HCT116 (cell line): ENCODE measurements at regions not wholly inside any gene's neighbourhood (a gene's known extent, or its start where the extent isn't known, plus 50 kb on each side); places are given as distances from the start of the nearest gene placed in this dataset.
"Not testable (repeated sequence)": the region's sequence is repeated elsewhere in the genome, so short reads cannot be mapped to it uniquely, and the experiment has no call there.

Experiments used
- ATAC-seq: fragments of 200-7000 bp; cut with Tn5 transposase; 2 replicates; pipeline ENCODE4 v1.9.1; 2020; ENCODE audit warnings: mild to moderate bottlenecking, moderate library complexity
- BruUV-seq: library from RNA; stranded (reverse); fragments of 400-500 nt; replicated peaks from 2 replicates; lab custom pipeline; 2021; lab: Mats Ljungman, UMichigan
- CTCF ChIA-PET: fragments of 300-600 bp; sonication (Branson Sonifier 250); formaldehyde crosslinking; loops from one replicate; lab custom pipeline; 2021; ENCODE audit warnings: antibody characterized with exemption; lab: Charles Lee
- POLR2A ChIA-PET: fragments of 300-600, 350-600 bp; sonication (Branson Sonifier 250); formaldehyde crosslinking; loops from one replicate; lab custom pipeline; 2021; ENCODE audit warnings: antibody characterized with exemption; lab: Charles Lee
- RAD21 ChIA-PET, 2 experiments: fragments of 300-600 bp; sonication (Branson Sonifier 250); formaldehyde crosslinking; loops; one replicate each; lab custom pipeline; 2023; ENCODE audit warnings: low total read pairs in 2 of 2; ENCODE audit not compliant: uncharacterized antibody in 2 of 2, unreplicated experiment in 2 of 2, low non-redundant PET in 1 of 2; lab: Charles Lee
- DNase-seq: peaks from one replicate; pipeline ENCODE4 v3.0.0-alpha.2; 2010; ENCODE audit warnings: low read depth, low spot score
- H2AFZ ChIP-seq: fragments of 200-600 bp; shearing (Covaris generic), sonication (generic); 2 replicates; pipeline ENCODE4 v1.6.1; 2017; ENCODE audit warnings: low read depth, mixed run types, mixed read lengths, antibody characterized with exemption, low read length; ENCODE audit not compliant: poor library complexity, severe bottlenecking
- H3K27ac ChIP-seq: 2 replicates; pipeline ENCODE4 v1.5.1; 2012; ENCODE audit warnings: low read depth, low read length
- H3K27me3 ChIP-seq: fragments of 200-600 bp; sonication (generic); 2 replicates; pipeline ENCODE4 v1.6.1; 2016; ENCODE audit warnings: mixed run types, low read length, mixed read lengths; ENCODE audit not compliant: insufficient read depth
- H3K36me3 ChIP-seq, 2 experiments: fragments of 200-500 bp in 1 of 2; fragments of 200-600 bp in 1 of 2; sonication (Bioruptor generic) in 1 of 2; sonication (generic) in 1 of 2; 2 replicates each; pipeline versions ENCODE4 v1.5.1 to v1.6.1; 2014 to 2016; ENCODE audit warnings: low read length in 2 of 2, inconsistent platforms in 1 of 2, mixed read lengths in 1 of 2, mixed run types in 1 of 2; ENCODE audit not compliant: insufficient read depth in 2 of 2, control insufficient read depth in 1 of 2
- H3K4me1 ChIP-seq, 2 experiments: fragments of 200-600 bp in 1 of 2; sonication (generic) in 1 of 2; 2 replicates each; pipeline versions ENCODE4 v1.5.1 to v1.6.1; 2012 to 2017; ENCODE audit warnings: low read length in 2 of 2, inconsistent platforms in 1 of 2, mild to moderate bottlenecking in 1 of 2, mixed read lengths in 1 of 2, mixed run types in 1 of 2, moderate library complexity in 1 of 2; ENCODE audit not compliant: insufficient read depth in 2 of 2, control insufficient read depth in 1 of 2
- H3K4me2 ChIP-seq: fragments of 200-600 bp; sonication (generic); 2 replicates; pipeline ENCODE4 v1.6.1; 2017; ENCODE audit warnings: mixed run types, low read length, mixed read lengths
- H3K4me3 ChIP-seq, 2 experiments: fragments of 200-600 bp in 1 of 2; sonication (generic) in 1 of 2; replicated peaks in 1 of 2; 2 replicates each; pipeline ENCODE4 v1.5.1; 2011 to 2016; ENCODE audit warnings: low read length in 2 of 2, control low read depth in 1 of 2, low read depth in 1 of 2, mild to moderate bottlenecking in 1 of 2, mixed read lengths in 1 of 2, mixed run types in 1 of 2
- H3K79me2 ChIP-seq: fragments of 200-600 bp; sonication (generic); 2 replicates; pipeline ENCODE4 v1.6.1; 2017; ENCODE audit warnings: mild to moderate bottlenecking, mixed run types, low read length, moderate library complexity, mixed read lengths; ENCODE audit not compliant: insufficient read depth
- H3K9ac ChIP-seq: fragments of 200-600 bp; sonication (generic); 2 replicates; pipeline ENCODE4 v1.6.1; 2016; ENCODE audit warnings: low read length, mixed read lengths
- H3K9me2 ChIP-seq: fragments of 200-600 bp; sonication (generic), shearing (Covaris generic); 2 replicates; pipeline ENCODE4 v1.6.1; 2017; ENCODE audit warnings: mixed run types, mild to moderate bottlenecking, moderate library complexity; ENCODE audit not compliant: insufficient read depth
- H3K9me3 ChIP-seq, 2 experiments: fragments of 200-500 bp in 1 of 2; fragments of 200-600 bp in 1 of 2; sonication (Bioruptor generic) in 1 of 2; sonication (generic) in 1 of 2; 2 replicates each; pipeline ENCODE4 v1.6.1; 2014 to 2017; ENCODE audit warnings: low read length in 2 of 2, mixed read lengths in 2 of 2, inconsistent platforms in 1 of 2, low read depth in 1 of 2, mild to moderate bottlenecking in 1 of 2, mixed run types in 1 of 2, moderate library complexity in 1 of 2; ENCODE audit not compliant: control insufficient read depth in 1 of 2, insufficient read depth in 1 of 2
- H4K20me1 ChIP-seq: fragments of 200-600 bp; sonication (generic), shearing (Covaris generic); 2 replicates; pipeline ENCODE4 v1.6.1; 2017; ENCODE audit warnings: mixed run types, mild to moderate bottlenecking, moderate library complexity; ENCODE audit not compliant: insufficient read depth
- EGR1 ChIP-seq: IDR thresholded peaks from 2 replicates; pipeline ENCODE4 v1.6.1; 2012; ENCODE audit warnings: low read depth
- ELF1 ChIP-seq: IDR thresholded peaks from 2 replicates; pipeline ENCODE4 v1.6.1; 2012; ENCODE audit warnings: low read depth, borderline replicate concordance
- EZH2 ChIP-seq: fragments of 200-600 bp; sonication (generic); IDR thresholded peaks from 2 replicates; pipeline ENCODE4 v1.6.1; 2017; ENCODE audit warnings: antibody characterized with exemption, mixed run types
- EZH2phosphoT487 ChIP-seq: fragments of 200-600 bp; IDR thresholded peaks from 2 replicates; pipeline ENCODE4 v1.6.1; 2018; ENCODE audit warnings: antibody characterized with exemption, borderline replicate concordance
- FOSL1 ChIP-seq: IDR thresholded peaks from 2 replicates; pipeline ENCODE4 v1.6.1; 2012; ENCODE audit warnings: low read depth
- RAD21 ChIP-seq: IDR thresholded peaks from 2 replicates; pipeline ENCODE4 v1.6.1; 2012; ENCODE audit warnings: low read depth, mild to moderate bottlenecking
- REST ChIP-seq: IDR thresholded peaks from 2 replicates; pipeline ENCODE4 v1.6.1; 2012; ENCODE audit warnings: low read depth
- SIN3A ChIP-seq: IDR thresholded peaks from 2 replicates; pipeline ENCODE4 v1.6.1; 2012; ENCODE audit warnings: low read depth
- SRF ChIP-seq: IDR thresholded peaks from 2 replicates; pipeline ENCODE4 v1.6.1; 2012; ENCODE audit warnings: low read depth
- YY1 ChIP-seq: IDR thresholded peaks from 2 replicates; pipeline ENCODE4 v1.6.1; 2011; ENCODE audit warnings: low read length, low read depth, moderate library complexity, mild to moderate bottlenecking; ENCODE audit not compliant: insufficient replicate concordance; ENCODE audit errors: extremely low read depth
- ZBTB33 ChIP-seq: IDR thresholded peaks from 2 replicates; pipeline ENCODE4 v1.6.1; 2011; ENCODE audit warnings: mild to moderate bottlenecking, low read length, moderate library complexity; ENCODE audit not compliant: insufficient replicate concordance; ENCODE audit errors: extremely low read depth
- intact Hi-C: fragments of 100-400 bp; cut with micrococcal nuclease; formaldehyde crosslinking; loops from 2 replicates; pipeline ENCODE4 v1.10.0; 2022

GRCh38 chr3:115301364-115301860, 154.3 kb upstream of the ZBTB20 start (continued):
- TF ChIP-seq ZBTB33 (no peak), EZH2phosphoT487 (no peak), REST (no peak), YY1 (no peak), EZH2 (no peak), EGR1 (no peak), SRF (no peak), SIN3A (no peak), RAD21 (no peak), FOSL1 (no peak), ELF1 (no peak)

GRCh38 chr3:115317953-115318352, 170.9 kb upstream of the ZBTB20 start:
- H3K27me3 ChIP-seq, H3K4me1 ChIP-seq, H3K9ac ChIP-seq, H3K9me2 ChIP-seq, H3K36me3 ChIP-seq, H3K27ac ChIP-seq, H3K9me3 ChIP-seq, RAD21 ChIA-PET, H3K4me3 ChIP-seq, DNase-seq, H4K20me1 ChIP-seq, ATAC-seq, CTCF ChIA-PET, POLR2A ChIA-PET, H2AFZ ChIP-seq, intact Hi-C loops, BruUV-seq, H3K4me2 ChIP-seq, H3K79me2 ChIP-seq: not testable (repeated sequence)
